Activated naive CD4-positive, alpha-beta T cell treated with anti-CD3 and anti-CD28 coated beads, Interleukin-2, amount 10 ng/mL, durations not matched to agents 7 days and 5 days (primary cell): ENCODE measurements at regions not wholly inside any gene's neighbourhood (a gene's known extent, or its start where the extent isn't known, plus 50 kb on each side); places are given as distances from the start of the nearest gene placed in this dataset.
"Not testable (repeated sequence)": the region's sequence is repeated elsewhere in the genome, so short reads cannot be mapped to it uniquely, and the experiment has no call there.

ENCODE experiments used
- CTCF ChIA-PET: fragments of 350-600 bp; sonication (Branson Sonifier 250); formaldehyde crosslinking; loops from one replicate; lab custom pipeline; 2021; ENCODE audit warnings: antibody characterized with exemption; lab: Charles Lee
- DNase-seq: peaks from one replicate; pipeline ENCODE4 v3.0.0-alpha.2; 2020
- H3K27ac Mint-ChIP-seq: one replicate; pipeline ENCODE4 v1.8.0; 2021; ENCODE audit warnings: mild to moderate bottlenecking, moderate library complexity, mixed read lengths
- H3K27me3 Mint-ChIP-seq: one replicate; pipeline ENCODE4 v1.8.0; 2021; ENCODE audit warnings: mild to moderate bottlenecking, mixed read lengths
- H3K36me3 Mint-ChIP-seq: one replicate; pipeline ENCODE4 v1.8.0; 2021; ENCODE audit warnings: mixed read lengths
- H3K4me1 Mint-ChIP-seq: one replicate; pipeline ENCODE4 v1.8.0; 2021; ENCODE audit warnings: mixed read lengths
- H3K4me3 Mint-ChIP-seq: one replicate; pipeline ENCODE4 v1.8.0; 2021; ENCODE audit warnings: mild to moderate bottlenecking, moderate library complexity, mixed read lengths
- H3K9me3 Mint-ChIP-seq: one replicate; pipeline ENCODE4 v1.8.0; 2021; ENCODE audit warnings: mixed read lengths

DNA sequence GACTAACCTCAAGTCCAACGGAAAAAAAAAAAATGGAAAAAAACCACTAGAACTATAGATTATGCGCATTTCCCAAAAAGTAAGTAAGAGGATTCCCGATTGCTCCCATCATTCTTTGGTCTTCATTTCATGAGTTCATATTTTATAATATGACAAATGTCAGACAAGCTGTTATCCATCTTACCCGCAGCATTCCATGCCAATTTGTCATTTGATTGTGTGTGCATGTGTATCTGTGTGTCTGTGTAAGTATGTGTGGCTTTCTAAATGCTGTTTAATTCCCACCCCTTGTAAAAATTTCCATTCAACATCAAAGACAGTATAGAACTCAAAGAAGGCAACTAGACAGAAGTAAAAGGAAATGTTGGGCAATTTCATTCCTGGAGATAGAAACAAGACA lies 434.1 kb downstream of the CDH11 start:
- H3K4me3 Mint-ChIP-seq = no peak overlapping the region
- H3K9me3 Mint-ChIP-seq = peaks cover 16% of the 10 kb centered on the region
- CTCF ChIA-PET = no interaction called here
- no peak overlapping the region for H3K27ac Mint-ChIP-seq
- H3K36me3 Mint-ChIP-seq = no peaks in the 10 kb centered on the region
- no peak for DNase-seq
- no peaks in the 10 kb centered on the region for H3K4me1 Mint-ChIP-seq
- no peaks in the 10 kb centered on the region for H3K27me3 Mint-ChIP-seq

DNA sequence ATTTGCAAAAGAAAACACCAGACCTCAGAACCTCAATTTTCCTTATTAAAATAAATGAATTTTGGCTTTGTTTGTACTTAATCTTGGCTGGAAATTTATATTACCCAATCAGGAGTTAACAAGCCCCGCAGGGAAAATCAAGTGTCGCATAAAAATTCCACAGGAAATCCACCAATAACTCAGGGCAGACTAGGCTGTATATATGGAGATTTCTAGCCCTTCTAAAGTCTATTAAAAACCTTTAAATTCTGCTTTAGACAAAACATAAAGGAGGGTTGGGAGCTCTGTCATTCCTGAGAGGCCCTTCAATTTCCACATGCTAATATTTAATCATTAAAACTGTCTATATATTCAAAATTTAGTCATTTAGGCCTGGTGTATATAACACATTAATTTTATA lies 434.7 kb downstream of the CDH11 start:
- no peak for DNase-seq
- no peaks in the 10 kb centered on the region for H3K27me3 Mint-ChIP-seq
- no peak overlapping the region for H3K4me3 Mint-ChIP-seq
- CTCF ChIA-PET = no interaction called here
- peaks cover 17% of the 10 kb centered on the region for H3K9me3 Mint-ChIP-seq
- no peaks in the 10 kb centered on the region for H3K36me3 Mint-ChIP-seq
- H3K4me1 Mint-ChIP-seq = no peaks in the 10 kb centered on the region
- H3K27ac Mint-ChIP-seq = no peak overlapping the region

DNA sequence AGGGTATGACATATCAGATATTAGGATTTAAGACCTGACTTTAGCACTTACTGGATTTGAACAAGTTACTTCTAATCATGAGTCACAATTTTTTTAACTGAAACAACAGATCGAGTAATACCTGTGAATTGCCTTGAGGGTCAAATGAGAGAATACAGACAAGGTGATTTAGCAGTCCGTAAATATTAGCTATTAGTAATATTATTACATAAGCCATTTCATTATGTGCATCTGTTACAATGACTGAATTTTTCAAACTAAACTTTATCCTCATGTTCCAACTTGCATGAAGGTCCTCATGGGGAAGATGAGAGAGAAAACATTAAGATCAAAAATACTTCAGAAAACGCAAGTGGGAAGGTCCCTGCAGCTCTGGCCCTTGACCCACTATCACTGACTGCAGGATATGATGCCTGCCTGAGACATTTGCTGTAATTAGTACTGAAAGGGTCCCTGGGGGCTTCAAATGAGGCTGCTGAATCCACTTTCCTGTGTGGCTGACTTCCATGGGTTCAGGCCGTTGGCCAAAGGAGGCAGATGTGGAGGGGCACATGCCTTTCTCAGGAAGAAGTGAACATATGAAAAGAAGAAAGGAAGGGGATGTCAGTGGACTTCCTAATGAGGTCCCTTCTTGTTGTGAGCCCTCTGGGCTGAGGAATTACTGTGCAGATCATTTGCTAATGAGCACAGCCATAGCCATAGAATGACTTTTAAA lies 441.7 kb downstream of the CDH11 start:
- Mint-ChIP-seq H3K4me3 (no peak overlapping the region), H3K27me3 (no peaks in the 10 kb centered on the region), H3K9me3 (peaks cover 14% of the 10 kb centered on the region), H3K4me1 (no peaks in the 10 kb centered on the region), H3K27ac (no peak overlapping the region), H3K36me3 (no peaks in the 10 kb centered on the region)
- DNase-seq = no peak
- CTCF ChIA-PET = no interaction called here

DNA sequence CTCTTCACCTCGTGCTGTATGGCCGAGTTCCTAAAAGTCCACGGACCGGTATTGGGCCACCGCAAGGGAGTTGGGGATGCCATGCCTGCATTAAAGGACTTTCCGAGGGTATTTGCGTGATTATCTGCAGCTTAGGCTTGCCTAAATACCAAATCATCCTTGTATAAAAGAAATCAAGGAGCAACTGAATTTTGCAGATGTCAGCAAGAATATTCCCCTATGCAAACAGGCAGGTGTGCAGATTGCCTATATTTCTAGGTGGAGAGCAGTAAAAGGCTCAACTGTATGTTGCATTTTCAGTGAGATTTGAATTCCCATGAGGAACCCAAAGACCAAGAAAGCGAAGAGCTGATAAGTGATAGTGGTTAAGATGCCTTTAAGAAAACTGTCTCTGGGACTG lies 452.3 kb downstream of the CDH11 start:
- no peak overlapping the region for H3K27ac Mint-ChIP-seq
- no peak for DNase-seq
- H3K27me3 Mint-ChIP-seq = no peaks in the 10 kb centered on the region
- CTCF ChIA-PET = no interaction called here
- H3K4me1 Mint-ChIP-seq = no peaks in the 10 kb centered on the region
- no peak overlapping the region for H3K4me3 Mint-ChIP-seq
- peaks cover 20% of the 10 kb centered on the region for H3K9me3 Mint-ChIP-seq
- no peaks in the 10 kb centered on the region for H3K36me3 Mint-ChIP-seq

DNA sequence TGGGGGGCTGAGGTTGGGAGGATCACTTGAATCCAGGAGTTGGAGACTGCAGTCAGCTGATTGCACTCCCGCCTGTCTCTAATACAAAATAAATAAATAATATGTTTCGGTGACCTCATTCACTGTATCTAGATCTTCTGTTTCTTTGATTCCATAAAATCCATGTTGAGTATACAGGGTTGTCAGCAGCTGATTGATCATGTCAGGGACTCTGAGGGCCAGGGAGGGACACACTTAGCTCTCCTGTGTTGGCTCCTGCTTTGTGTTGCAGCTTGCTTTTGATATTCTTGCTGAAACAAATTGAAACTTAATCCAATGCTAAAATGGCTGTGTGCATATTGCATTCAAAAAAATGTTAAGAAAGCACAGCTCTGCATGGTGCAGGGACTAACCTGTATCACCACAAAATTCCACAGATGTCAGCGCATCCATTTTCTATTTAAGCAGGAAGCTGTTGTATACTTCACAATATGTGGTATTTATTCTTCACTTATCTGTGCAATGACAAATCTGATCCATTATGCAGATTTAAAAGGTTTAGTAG lies 454.5 kb downstream of the CDH11 start:
- CTCF ChIA-PET = no interaction called here
- DNase-seq = no peak
- no peak overlapping the region for H3K27ac Mint-ChIP-seq
- no peak overlapping the region for H3K4me3 Mint-ChIP-seq
- no peaks in the 10 kb centered on the region for H3K27me3 Mint-ChIP-seq
- no peaks in the 10 kb centered on the region for H3K4me1 Mint-ChIP-seq
- H3K9me3 Mint-ChIP-seq = peaks cover 14% of the 10 kb centered on the region
- H3K36me3 Mint-ChIP-seq = no peaks in the 10 kb centered on the region

DNA sequence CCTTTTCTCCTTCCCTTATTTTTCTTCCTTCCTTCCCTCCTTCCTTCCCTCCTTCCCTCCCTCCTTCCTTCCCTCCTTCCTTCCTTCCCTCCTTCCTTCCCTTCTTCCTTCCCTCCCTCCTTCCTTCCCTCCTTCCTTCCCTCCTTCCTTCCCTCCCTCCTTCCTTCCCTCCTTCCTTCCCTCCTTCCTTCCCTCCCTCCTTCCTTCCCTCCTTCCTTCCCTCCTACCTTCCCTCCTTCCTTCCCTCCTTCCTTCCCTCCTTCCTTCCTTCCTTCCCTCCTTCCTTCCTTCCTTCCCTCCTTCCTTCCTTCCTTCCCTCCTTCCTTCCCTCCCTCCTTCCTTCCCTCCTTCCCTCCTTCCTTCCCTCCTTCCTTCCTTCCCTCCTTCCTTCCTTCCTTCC lies 459.6 kb downstream of the CDH11 start:
- DNase-seq, H3K4me3 Mint-ChIP-seq, H3K9me3 Mint-ChIP-seq, H3K27ac Mint-ChIP-seq, H3K4me1 Mint-ChIP-seq, CTCF ChIA-PET, H3K36me3 Mint-ChIP-seq, H3K27me3 Mint-ChIP-seq: not testable (repeated sequence)

DNA sequence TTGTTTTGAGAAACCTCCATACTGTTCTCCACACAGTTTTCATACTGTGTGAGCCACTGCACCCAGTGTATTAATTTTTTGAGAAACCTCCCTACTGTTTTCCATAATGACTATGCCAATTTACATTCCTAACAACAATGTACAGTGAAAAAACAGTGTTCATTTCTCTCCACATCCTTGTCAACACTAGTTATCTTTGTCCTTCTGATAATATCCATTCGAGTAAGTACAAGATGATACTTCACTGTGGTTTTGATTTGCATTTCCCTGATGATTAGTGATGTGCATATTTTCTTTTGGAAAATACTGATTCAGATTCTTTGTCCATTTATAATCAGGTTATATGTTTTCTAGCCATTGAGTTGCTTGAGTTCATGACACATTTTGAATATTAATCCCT lies 462.0 kb downstream of the CDH11 start:
- Mint-ChIP-seq H3K27me3 (no peaks in the 10 kb centered on the region), H3K4me1 (no peaks in the 10 kb centered on the region), H3K9me3 (no peaks in the 10 kb centered on the region), H3K4me3 (no peak overlapping the region), H3K36me3 (no peaks in the 10 kb centered on the region), H3K27ac (no peak overlapping the region)
- DNase-seq = no peak
- CTCF ChIA-PET = no interaction called here

DNA sequence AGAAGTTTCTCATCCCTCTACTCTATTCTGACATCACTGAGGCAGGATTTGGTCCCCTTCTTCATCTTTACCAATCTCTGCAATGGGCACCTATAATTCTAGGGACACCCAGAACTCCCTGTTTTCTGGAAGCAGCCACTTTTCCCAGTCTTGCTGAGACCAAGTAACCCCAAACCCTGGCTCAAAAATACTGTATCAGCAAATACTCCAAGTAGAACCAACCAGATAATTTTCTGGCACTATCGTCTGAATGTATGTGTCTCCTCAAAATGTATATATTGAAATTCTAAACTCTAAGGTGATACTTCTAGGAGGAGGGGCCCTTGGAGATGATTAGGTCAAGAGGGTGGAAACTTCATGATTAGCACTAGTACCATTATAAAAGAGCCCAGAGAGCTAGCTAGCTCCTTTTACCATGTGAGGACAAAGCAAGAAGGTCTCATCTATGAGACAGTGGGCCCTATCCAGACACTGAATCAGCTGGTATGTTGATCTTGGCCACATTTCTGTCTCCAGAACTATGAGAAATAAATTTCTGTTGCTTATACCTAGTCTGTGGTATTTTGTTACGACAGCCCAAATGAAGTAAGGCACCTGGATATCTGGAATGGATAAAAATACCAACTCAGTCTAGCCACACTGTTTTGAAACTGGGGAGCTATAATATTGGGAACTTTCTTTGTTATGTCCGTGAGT lies 464.4 kb downstream of the CDH11 start:
- CTCF ChIA-PET = no interaction called here
- Mint-ChIP-seq H3K9me3 (peaks cover 9% of the 10 kb centered on the region), H3K4me1 (no peaks in the 10 kb centered on the region), H3K4me3 (no peak overlapping the region), H3K36me3 (no peaks in the 10 kb centered on the region), H3K27ac (no peak overlapping the region), H3K27me3 (no peaks in the 10 kb centered on the region)
- no peak for DNase-seq

DNA sequence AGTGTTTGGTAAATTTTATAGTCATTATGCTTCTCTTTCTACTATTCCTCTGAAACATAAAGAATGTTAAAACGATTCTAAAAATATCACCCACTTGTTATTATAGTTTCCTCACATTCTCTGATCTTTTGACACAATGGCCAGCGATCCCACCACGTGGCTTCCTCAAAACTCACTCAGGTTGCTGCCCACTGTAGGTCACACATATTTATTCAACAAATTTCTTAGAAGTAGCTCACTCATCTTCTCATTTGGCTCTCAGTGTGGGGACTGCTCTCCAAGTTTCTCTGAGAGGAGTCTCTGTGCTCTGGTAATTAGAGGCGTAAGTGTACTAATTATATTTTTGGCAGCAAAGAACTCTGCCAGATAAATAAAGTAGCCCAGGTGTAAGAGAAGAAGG lies 465.4 kb downstream of the CDH11 start:
- Mint-ChIP-seq H3K36me3 (no peaks in the 10 kb centered on the region), H3K4me3 (no peak overlapping the region), H3K9me3 (peaks cover 10% of the 10 kb centered on the region), H3K4me1 (no peaks in the 10 kb centered on the region), H3K27me3 (no peaks in the 10 kb centered on the region), H3K27ac (no peak overlapping the region)
- CTCF ChIA-PET = no interaction called here
- DNase-seq = no peak

DNA sequence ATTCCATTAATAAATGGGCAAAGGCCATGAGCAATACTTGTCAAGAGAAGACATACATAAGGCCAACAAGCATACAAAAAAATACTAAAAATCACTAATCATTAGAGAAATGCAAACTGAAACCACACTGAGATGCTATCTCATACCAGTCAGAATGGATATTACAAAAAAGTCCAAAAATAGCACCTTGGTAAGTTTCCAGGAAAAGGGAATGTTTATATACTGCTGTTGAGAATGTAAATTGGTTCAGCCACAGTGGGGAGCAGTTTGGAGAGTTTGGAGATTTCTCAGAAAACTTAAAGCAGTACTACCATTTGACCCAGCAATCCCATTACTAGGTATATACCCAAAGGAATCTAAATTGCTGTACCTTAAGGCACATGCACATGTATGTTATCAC lies 467.7 kb downstream of the CDH11 start:
- no peak for DNase-seq
- CTCF ChIA-PET = no interaction called here
- Mint-ChIP-seq H3K27ac (no peak overlapping the region), H3K4me1 (no peaks in the 10 kb centered on the region), H3K9me3 (peaks cover 20% of the 10 kb centered on the region), H3K36me3 (no peaks in the 10 kb centered on the region), H3K4me3 (no peak overlapping the region), H3K27me3 (no peaks in the 10 kb centered on the region)

DNA sequence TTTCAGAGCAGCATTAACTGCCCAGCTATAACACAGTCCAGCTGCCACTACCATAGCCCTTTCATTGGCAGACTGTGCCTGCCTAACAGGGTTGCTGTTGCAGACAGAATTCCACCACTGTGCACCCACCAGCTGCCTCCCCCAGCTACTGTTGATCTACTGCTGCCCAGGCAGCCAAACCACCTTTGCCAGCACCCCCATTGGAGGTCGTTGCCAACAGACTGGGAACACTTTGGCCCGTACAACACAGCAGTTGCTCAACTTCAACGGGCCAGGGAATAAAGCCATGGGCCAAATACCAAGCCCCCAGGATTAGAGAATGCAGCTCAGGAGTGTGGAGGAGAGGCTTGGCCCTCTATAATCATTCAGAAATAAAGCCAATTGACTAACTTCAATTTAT lies 473.6 kb downstream of the CDH11 start:
- no peaks in the 10 kb centered on the region for H3K36me3 Mint-ChIP-seq
- H3K4me1 Mint-ChIP-seq = no peaks in the 10 kb centered on the region
- CTCF ChIA-PET = no interaction called here
- H3K4me3 Mint-ChIP-seq = no peak overlapping the region
- no peak overlapping the region for H3K27ac Mint-ChIP-seq
- no peaks in the 10 kb centered on the region for H3K27me3 Mint-ChIP-seq
- peaks cover 24% of the 10 kb centered on the region for H3K9me3 Mint-ChIP-seq
- no peak for DNase-seq

DNA sequence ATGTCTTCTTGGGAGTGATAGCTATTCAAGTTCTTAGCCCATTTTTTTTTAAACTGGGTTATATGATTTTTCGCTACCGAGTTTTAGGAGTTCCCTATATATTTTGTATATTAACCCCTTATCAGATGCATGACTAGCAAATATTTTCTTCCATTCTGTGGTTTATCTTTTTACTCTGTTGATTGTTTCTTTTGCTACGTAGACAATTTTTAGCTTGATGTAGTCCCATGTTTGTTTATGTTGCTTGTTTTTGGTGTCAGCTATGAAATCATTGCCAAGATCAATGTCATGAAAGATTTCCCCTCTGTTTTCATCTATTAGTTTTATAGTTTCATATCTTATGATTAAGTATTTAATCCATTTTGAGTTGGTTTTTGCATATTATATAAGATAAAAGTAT lies 480.5 kb downstream of the CDH11 start:
- no peaks in the 10 kb centered on the region for H3K4me1 Mint-ChIP-seq
- no peaks in the 10 kb centered on the region for H3K36me3 Mint-ChIP-seq
- no peak for DNase-seq
- CTCF ChIA-PET = no interaction called here
- no peak overlapping the region for H3K27ac Mint-ChIP-seq
- peaks cover 5% of the 10 kb centered on the region for H3K9me3 Mint-ChIP-seq
- H3K4me3 Mint-ChIP-seq = no peak overlapping the region
- no peaks in the 10 kb centered on the region for H3K27me3 Mint-ChIP-seq

DNA sequence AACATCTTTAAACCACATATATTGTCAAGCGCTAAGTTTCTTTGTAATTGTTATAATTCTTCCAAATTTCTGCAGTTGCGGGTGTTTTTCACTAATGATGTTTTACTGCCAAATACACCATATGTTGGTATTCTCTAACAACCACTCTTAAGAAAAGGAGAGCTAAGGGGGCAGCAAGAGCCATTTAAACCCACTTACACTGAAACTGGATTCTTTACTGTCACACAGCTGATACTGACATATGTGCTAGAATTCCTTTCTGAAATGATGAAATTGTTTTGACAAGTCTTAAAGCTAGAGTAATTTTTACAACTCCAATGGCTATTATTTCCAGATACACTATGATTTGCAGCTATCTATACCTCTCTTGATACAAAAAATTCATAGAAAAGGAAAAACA lies 483.1 kb downstream of the CDH11 start:
- no peak overlapping the region for H3K4me3 Mint-ChIP-seq
- no peaks in the 10 kb centered on the region for H3K27me3 Mint-ChIP-seq
- H3K9me3 Mint-ChIP-seq = peaks cover 3% of the 10 kb centered on the region
- CTCF ChIA-PET = no interaction called here
- no peaks in the 10 kb centered on the region for H3K4me1 Mint-ChIP-seq
- no peak overlapping the region for H3K27ac Mint-ChIP-seq
- no peak for DNase-seq
- no peaks in the 10 kb centered on the region for H3K36me3 Mint-ChIP-seq

DNA sequence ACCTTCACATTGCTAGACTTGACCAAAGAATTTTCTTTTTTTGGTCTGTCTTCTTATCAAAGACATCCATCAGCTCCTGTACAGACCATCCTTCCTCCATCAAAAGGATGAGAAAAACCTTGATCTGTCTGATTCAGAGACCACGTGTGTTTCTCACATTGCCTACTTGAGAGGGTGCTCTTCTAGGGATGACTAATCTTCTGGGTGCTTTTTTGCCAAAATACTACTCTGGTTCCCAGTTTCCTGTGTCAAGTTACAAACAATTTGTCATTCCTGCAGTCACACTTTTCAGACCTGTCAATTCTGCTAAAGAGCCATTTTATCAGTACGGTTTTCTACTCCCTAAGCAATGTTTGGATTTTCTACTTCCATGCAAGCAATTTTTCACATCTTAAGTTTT lies 492.2 kb downstream of the CDH11 start:
- Mint-ChIP-seq H3K27me3 (no peaks in the 10 kb centered on the region), H3K27ac (no peak overlapping the region), H3K4me1 (no peaks in the 10 kb centered on the region), H3K4me3 (no peak overlapping the region), H3K9me3 (peaks cover 3% of the 10 kb centered on the region), H3K36me3 (no peaks in the 10 kb centered on the region)
- DNase-seq = no peak
- CTCF ChIA-PET = no interaction called here

DNA sequence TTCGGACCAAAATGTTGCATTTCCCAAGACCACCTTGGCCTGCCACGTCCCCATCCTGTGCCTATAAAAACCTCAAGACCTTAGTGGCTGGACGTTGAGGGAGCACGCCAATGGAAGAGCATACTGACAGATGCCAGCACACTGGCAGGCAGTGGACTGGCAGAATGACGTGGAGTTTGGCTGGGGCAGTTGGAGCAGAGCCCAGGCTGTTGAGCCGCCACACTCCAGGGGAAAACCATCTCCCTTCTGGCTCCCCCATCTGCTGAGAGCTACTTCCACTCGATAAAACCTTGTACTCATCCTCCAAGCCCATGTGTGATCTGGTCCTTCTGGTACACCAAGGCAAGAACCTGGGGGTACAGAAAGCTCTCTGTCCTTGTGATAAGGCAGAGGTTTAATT lies 494.1 kb downstream of the CDH11 start:
- H3K27ac Mint-ChIP-seq = no peak overlapping the region
- CTCF ChIA-PET = no interaction called here
- no peak for DNase-seq
- no peaks in the 10 kb centered on the region for H3K27me3 Mint-ChIP-seq
- no peaks in the 10 kb centered on the region for H3K36me3 Mint-ChIP-seq
- H3K9me3 Mint-ChIP-seq = no peaks in the 10 kb centered on the region
- H3K4me3 Mint-ChIP-seq = no peak overlapping the region
- H3K4me1 Mint-ChIP-seq = no peaks in the 10 kb centered on the region
